ENCODE measurements at regions not wholly inside any gene's neighbourhood (a gene's known extent, or its start where the extent isn't known, plus 50 kb on each side); places are given as distances from the start of the nearest gene placed in this dataset.

DNA sequence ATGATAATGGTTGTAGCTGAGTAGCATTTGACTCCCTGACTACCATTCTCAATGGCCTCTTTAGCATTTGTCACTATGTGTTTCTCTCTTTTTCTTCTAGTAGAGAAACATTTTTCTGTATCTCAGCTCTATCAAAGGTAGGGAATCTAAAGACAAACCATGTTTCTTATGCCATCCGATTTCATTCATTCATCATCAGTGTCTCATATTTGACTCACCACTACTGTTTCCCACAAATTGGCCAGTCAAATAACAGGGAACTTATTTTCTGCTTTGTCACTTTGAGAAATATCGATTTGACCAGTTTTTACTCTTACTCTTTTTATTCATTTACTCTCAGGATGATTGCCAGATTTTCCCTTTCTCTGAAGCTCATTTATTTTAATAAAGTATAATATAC is 282.3 kb downstream of the TMEM167A start:
- Histone ChIP-seq H4K20me1 (ENCODE audit: insufficient read depth, low read length) (no peaks in the 10 kb centered on the region), H3K4me2 (ENCODE audit: low read depth, low read length) (no peak overlapping the region), H3K27ac (ENCODE audit: extremely low read length, insufficient read depth, low read length) (no peak overlapping the region), H3K9ac (ENCODE audit: insufficient read depth, low read depth, low read length) (no peak overlapping the region), H3K36me3 (replicated peaks in 1 of 2; ENCODE audit: control insufficient read depth in 1 of 2, insufficient read depth in 2 of 2, low read length in 2 of 2) (no peaks in the 10 kb centered on the region), H3K79me2 (ENCODE audit: insufficient read depth, low read length) (no peaks in the 10 kb centered on the region), H3K4me1 (ENCODE audit: insufficient read depth, low read length) (no peaks in the 10 kb centered on the region), H3K4me3 (replicated peaks in 1 of 3; ENCODE audit: insufficient read depth in 1 of 3, low read depth in 2 of 3, low read length in 3 of 3) (no peak overlapping the region), H3K27me3 (ENCODE audit: control insufficient read depth in 1 of 2, insufficient read depth in 2 of 2, low read length in 2 of 2) (no peaks in the 10 kb centered on the region), H2AFZ (ENCODE audit: low read length) (no peak overlapping the region), H3K9me3 (ENCODE audit: low read length) (no peaks in the 10 kb centered on the region)
- ChIA-PET POLR2A (no interaction called here), CTCF (ENCODE audit: low intra/inter-chr PET ratio, low total read pairs) (interaction anchor here (1.2 kb wide), 1 partner anchor 482 kb away, joined by 3 read pairs; no protein-coding TSS in a partner anchor)
- WGBS (ENCODE audit: low lambda C conversion rate), result 21% methylated on average over 2 of the region's 2 CpGs
- intact Hi-C loops (cut with micrococcal nuclease; ENCODE audit: unreplicated experiment), result loop anchor here (2.0 to 5.0 kb wide), 2 partner anchors 154 to 767 kb away; no protein-coding TSS in a partner anchor
- in situ Hi-C loops (cut with HindIII; ENCODE audit: extremely low pct_ligation_motif_present, low pct_unique_long_range_greater_than_20kb), result loop anchor here (5.0 to 10.0 kb wide), 2 partner anchors 150 to 448 kb away; no protein-coding TSS in a partner anchor
- ATAC-seq, result no peak
- TF ChIP-seq RXRB (CRISPR knock-in tag; IDR thresholded peaks at IDR 0.05; ENCODE audit: borderline replicate concordance), result no peak
- TF ChIP-seq ZFP90 (CRISPR knock-in tag; IDR thresholded peaks at IDR 0.05; ENCODE audit: borderline replicate concordance), result no peak
- TF ChIP-seq CC2D1A (CRISPR knock-in tag; IDR thresholded peaks at IDR 0.05), result no peak
- TF ChIP-seq ZNF383 (CRISPR knock-in tag; IDR thresholded peaks at IDR 0.05; ENCODE audit: borderline replicate concordance), result no peak
- TF ChIP-seq, protein P1, sequence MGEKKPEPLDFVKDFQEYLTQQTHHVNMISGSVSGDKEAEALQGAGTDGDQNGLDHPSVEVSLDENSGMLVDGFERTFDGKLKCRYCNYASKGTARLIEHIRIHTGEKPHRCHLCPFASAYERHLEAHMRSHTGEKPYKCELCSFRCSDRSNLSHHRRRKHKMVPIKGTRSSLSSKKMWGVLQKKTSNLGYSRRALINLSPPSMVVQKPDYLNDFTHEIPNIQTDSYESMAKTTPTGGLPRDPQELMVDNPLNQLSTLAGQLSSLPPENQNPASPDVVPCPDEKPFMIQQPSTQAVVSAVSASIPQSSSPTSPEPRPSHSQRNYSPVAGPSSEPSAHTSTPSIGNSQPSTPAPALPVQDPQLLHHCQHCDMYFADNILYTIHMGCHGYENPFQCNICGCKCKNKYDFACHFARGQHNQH (CRISPR knock-in tag; IDR thresholded peaks at IDR 0.05), result no peak
- TF ChIP-seq, protein P2, sequence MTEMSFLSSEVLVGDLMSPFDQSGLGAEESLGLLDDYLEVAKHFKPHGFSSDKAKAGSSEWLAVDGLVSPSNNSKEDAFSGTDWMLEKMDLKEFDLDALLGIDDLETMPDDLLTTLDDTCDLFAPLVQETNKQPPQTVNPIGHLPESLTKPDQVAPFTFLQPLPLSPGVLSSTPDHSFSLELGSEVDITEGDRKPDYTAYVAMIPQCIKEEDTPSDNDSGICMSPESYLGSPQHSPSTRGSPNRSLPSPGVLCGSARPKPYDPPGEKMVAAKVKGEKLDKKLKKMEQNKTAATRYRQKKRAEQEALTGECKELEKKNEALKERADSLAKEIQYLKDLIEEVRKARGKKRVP (CRISPR knock-in tag; IDR thresholded peaks at IDR 0.05), result no peak
- TF ChIP-seq, protein P3, sequence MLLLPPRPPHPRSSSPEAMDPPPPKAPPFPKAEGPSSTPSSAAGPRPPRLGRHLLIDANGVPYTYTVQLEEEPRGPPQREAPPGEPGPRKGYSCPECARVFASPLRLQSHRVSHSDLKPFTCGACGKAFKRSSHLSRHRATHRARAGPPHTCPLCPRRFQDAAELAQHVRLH (CRISPR knock-in tag; IDR thresholded peaks at IDR 0.05; ENCODE audit: borderline replicate concordance, low read depth), result no peak
- TF ChIP-seq ZNF33B (CRISPR knock-in tag; IDR thresholded peaks at IDR 0.05), result no peak
- no peak for TF ChIP-seq MAFK (conservative IDR thresholded peaks at IDR 0.05 in 1 of 2, IDR thresholded peaks at IDR 0.05 in 1 of 2; ENCODE audit: low read length in 2 of 2)
- TF ChIP-seq ZNF644 (CRISPR knock-in tag; IDR thresholded peaks at IDR 0.05; ENCODE audit: low read depth), result no peak
- no peak for TF ChIP-seq MTF1 (CRISPR knock-in tag; IDR thresholded peaks at IDR 0.05)
- TF ChIP-seq ZNF234 (CRISPR knock-in tag; conservative IDR thresholded peaks at IDR 0.05), result no peak
- TF ChIP-seq, protein P4, sequence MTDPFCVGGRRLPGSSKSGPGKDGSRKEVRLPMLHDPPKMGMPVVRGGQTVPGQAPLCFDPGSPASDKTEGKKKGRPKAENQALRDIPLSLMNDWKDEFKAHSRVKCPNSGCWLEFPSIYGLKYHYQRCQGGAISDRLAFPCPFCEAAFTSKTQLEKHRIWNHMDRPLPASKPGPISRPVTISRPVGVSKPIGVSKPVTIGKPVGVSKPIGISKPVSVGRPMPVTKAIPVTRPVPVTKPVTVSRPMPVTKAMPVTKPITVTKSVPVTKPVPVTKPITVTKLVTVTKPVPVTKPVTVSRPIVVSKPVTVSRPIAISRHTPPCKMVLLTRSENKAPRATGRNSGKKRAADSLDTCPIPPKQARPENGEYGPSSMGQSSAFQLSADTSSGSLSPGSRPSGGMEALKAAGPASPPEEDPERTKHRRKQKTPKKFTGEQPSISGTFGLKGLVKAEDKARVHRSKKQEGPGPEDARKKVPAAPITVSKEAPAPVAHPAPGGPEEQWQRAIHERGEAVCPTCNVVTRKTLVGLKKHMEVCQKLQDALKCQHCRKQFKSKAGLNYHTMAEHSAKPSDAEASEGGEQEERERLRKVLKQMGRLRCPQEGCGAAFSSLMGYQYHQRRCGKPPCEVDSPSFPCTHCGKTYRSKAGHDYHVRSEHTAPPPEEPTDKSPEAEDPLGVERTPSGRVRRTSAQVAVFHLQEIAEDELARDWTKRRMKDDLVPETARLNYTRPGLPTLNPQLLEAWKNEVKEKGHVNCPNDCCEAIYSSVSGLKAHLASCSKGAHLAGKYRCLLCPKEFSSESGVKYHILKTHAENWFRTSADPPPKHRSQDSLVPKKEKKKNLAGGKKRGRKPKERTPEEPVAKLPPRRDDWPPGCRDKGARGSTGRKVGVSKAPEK (CRISPR knock-in tag; IDR thresholded peaks at IDR 0.05; ENCODE audit: borderline replicate concordance), result no peak
- no peak for TF ChIP-seq ZFY (CRISPR knock-in tag; IDR thresholded peaks at IDR 0.05)
- no TSS peak for BruUV-seq (replicated peaks)
- no peak for DNase-seq (ENCODE audit: low spot score)
- FAIRE-seq, result no peak

All from HepG2 (cell line).